ENCODE measurements at regions not wholly inside any gene's neighbourhood (a gene's known extent, or its start where the extent isn't known, plus 50 kb on each side); places are given as distances from the start of the nearest gene placed in this dataset.

DNA sequence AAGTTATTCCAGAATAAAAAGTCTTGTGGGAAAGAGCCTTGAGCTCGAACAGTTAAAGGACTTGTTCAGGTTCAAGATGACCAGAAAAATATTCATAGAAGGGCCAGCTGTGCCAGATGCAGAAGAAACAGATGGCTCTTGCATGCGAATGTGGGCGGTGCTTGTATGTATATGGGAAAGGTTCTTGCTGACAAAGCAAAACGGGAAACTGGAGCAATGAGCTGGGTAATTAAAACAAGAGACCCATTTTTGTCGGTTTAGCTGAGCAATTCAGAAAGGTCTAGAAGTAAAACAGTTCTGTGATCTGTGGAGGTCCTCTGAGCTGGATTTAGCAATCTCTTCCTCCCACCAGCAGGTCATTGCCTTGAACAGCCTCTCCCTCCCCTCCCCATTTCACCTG is 107.2 kb upstream of the MARK1 start:
- TF ChIP-seq POLR2A (conservative IDR thresholded peaks at IDR 0.05) (no peak), MED1 (CRISPR knock-in tag; IDR thresholded peaks at IDR 0.05; ENCODE audit: borderline replicate concordance) (no peak), CREM (IDR thresholded peaks at IDR 0.05; ENCODE audit: low read depth) (no peak), ZNF707 (CRISPR knock-in tag; conservative IDR thresholded peaks at IDR 0.05) (no peak), ZC3H4 (CRISPR knock-in tag; IDR thresholded peaks at IDR 0.05; ENCODE audit: borderline replicate concordance) (no peak), ADNP (tag; IDR thresholded peaks at IDR 0.05) (no peak), NFYB (IDR thresholded peaks at IDR 0.05; ENCODE audit: extremely low read depth, insufficient read length) (no peak), RBM17 (IDR thresholded peaks at IDR 0.05; ENCODE audit: borderline replicate concordance, low read depth, low read length) (no peak)
- TF ChIP-seq, protein P1, sequence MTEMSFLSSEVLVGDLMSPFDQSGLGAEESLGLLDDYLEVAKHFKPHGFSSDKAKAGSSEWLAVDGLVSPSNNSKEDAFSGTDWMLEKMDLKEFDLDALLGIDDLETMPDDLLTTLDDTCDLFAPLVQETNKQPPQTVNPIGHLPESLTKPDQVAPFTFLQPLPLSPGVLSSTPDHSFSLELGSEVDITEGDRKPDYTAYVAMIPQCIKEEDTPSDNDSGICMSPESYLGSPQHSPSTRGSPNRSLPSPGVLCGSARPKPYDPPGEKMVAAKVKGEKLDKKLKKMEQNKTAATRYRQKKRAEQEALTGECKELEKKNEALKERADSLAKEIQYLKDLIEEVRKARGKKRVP (CRISPR knock-in tag; IDR thresholded peaks at IDR 0.05) = no peak
- TF ChIP-seq, protein P2, sequence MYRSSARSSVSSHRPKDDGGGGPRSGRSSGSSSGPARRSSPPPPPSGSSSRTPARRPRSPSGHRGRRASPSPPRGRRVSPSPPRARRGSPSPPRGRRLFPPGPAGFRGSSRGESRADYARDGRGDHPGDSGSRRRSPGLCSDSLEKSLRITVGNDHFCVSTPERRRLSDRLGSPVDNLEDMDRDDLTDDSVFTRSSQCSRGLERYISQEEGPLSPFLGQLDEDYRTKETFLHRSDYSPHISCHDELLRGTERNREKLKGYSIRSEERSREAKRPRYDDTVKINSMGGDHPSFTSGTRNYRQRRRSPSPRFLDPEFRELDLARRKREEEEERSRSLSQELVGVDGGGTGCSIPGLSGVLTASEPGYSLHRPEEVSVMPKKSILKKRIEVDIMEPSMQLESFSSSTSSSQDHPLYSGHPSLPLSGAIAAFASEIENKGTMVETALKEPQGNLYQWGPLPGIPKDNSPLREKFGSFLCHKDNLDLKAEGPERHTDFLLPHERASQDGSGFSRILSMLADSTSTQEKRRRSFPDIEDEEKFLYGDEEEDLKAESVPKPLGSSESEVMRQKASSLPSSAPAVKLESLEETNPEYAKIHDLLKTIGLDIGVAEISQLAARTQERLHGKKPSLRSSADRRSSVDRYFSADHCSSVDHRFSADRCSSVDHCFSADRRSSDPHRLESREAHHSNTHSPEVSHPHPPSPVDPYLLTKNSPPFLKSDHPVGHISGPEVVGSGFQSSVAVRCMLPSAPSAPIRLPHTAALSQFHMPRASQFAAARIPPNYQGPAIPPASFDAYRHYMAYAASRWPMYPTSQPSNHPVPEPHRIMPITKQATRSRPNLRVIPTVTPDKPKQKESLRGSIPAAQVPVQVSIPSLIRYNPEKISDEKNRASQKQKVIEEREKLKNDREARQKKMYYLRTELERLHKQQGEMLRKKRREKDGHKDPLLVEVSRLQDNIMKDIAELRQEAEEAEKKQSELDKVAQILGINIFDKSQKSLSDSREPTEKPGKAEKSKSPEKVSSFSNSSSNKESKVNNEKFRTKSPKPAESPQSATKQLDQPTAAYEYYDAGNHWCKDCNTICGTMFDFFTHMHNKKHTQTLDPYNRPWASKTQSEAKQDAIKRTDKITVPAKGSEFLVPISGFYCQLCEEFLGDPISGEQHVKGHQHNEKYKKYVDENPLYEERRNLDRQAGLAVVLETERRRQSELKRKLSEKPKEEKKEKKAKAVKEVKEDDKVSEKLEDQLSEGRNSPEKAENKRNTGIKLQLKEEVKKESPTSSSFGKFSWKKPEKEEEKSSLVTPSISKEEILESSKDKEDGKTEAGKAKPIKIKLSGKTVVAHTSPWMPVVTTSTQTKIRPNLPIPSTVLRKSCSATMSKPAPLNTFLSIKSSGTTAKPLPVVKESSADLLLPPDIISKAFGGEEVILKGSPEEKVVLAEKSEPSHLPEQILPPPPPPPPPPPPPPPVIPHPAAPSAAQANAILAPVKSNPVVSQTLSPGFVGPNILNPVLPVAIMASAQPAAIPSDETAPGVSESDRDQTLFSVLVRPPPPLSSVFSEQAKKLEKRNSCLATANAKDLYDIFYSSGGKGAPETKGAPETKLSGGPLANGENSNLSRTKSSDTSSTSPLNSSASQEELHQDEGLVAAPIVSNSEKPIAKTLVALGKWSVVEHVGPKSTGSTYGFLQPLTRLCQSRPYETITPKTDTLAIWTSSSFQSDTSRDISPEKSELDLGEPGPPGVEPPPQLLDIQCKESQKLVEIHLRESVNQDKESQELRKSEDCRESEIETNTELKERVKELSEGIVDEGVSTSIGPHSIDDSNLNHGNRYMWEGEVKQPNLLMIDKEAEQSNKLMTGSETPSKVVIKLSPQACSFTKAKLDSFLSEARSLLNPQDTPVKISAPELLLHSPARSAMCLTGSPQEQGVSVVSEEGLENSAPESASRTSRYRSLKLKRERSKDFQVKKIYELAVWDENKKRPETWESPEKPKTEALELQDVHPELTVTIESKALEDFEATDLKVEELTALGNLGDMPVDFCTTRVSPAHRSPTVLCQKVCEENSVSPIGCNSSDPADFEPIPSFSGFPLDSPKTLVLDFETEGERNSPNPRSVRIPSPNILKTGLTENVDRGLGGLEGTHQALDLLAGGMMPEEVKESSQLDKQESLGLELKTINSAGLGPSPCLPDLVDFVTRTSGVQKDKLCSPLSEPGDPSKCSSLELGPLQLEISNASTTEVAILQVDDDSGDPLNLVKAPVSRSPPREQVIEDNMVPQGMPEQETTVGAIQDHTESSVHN (IDR thresholded peaks at IDR 0.05; ENCODE audit: borderline replicate concordance in 1 of 2, low read depth in 1 of 2) = no peak
- TF ChIP-seq, protein P3, sequence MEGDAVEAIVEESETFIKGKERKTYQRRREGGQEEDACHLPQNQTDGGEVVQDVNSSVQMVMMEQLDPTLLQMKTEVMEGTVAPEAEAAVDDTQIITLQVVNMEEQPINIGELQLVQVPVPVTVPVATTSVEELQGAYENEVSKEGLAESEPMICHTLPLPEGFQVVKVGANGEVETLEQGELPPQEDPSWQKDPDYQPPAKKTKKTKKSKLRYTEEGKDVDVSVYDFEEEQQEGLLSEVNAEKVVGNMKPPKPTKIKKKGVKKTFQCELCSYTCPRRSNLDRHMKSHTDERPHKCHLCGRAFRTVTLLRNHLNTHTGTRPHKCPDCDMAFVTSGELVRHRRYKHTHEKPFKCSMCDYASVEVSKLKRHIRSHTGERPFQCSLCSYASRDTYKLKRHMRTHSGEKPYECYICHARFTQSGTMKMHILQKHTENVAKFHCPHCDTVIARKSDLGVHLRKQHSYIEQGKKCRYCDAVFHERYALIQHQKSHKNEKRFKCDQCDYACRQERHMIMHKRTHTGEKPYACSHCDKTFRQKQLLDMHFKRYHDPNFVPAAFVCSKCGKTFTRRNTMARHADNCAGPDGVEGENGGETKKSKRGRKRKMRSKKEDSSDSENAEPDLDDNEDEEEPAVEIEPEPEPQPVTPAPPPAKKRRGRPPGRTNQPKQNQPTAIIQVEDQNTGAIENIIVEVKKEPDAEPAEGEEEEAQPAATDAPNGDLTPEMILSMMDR (IDR thresholded peaks at IDR 0.05 in 2 of 3, conservative IDR thresholded peaks at IDR 0.05 in 1 of 3; ENCODE audit: insufficient read depth in 2 of 3, low read depth in 1 of 3, low read length in 3 of 3) = no peak
- TF ChIP-seq, protein P4, sequence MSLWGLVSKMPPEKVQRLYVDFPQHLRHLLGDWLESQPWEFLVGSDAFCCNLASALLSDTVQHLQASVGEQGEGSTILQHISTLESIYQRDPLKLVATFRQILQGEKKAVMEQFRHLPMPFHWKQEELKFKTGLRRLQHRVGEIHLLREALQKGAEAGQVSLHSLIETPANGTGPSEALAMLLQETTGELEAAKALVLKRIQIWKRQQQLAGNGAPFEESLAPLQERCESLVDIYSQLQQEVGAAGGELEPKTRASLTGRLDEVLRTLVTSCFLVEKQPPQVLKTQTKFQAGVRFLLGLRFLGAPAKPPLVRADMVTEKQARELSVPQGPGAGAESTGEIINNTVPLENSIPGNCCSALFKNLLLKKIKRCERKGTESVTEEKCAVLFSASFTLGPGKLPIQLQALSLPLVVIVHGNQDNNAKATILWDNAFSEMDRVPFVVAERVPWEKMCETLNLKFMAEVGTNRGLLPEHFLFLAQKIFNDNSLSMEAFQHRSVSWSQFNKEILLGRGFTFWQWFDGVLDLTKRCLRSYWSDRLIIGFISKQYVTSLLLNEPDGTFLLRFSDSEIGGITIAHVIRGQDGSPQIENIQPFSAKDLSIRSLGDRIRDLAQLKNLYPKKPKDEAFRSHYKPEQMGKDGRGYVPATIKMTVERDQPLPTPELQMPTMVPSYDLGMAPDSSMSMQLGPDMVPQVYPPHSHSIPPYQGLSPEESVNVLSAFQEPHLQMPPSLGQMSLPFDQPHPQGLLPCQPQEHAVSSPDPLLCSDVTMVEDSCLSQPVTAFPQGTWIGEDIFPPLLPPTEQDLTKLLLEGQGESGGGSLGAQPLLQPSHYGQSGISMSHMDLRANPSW (CRISPR knock-in tag; IDR thresholded peaks at IDR 0.05) = no peak

Data from K562 (cell line).